B cell (primary cell): ENCODE measurements at regions not wholly inside any gene's neighbourhood (a gene's known extent, or its start where the extent isn't known, plus 50 kb on each side); places are given as distances from the start of the nearest gene placed in this dataset.

Experiments used
- ATAC-seq: fragments of 200-7000 bp; cut with Tn5 transposase; one replicate; pipeline ENCODE4 v1.10.0; 2021; ENCODE audit warnings: low read depth, mild to moderate bottlenecking, moderate number of reproducible peaks, moderate library complexity
- CTCF ChIA-PET: fragments of 350-600 bp; sonication (Branson Sonifier 250); formaldehyde crosslinking; loops from one replicate; lab custom pipeline; 2021; ENCODE audit warnings: antibody characterized with exemption, inconsistent platforms; lab: Charles Lee
- POLR2A ChIA-PET: fragments of 350-600 bp; sonication (Branson Sonifier 250); formaldehyde crosslinking; loops from one replicate; lab custom pipeline; 2021; ENCODE audit warnings: antibody characterized with exemption; lab: Charles Lee
- DNase-seq: peaks from one replicate; pipeline ENCODE4 v3.0.0; 2013
- H2AFZ ChIP-seq: 2 replicates; pipeline ENCODE4 v1.6.1; 2012; ENCODE audit warnings: mild to moderate bottlenecking, low read depth, low read length; ENCODE audit not compliant: insufficient read depth, poor library complexity, severe bottlenecking
- H3K27ac ChIP-seq, 2 donors: 1 replicate in 1 of 2; 2 replicates in 1 of 2; pipeline ENCODE4 v1.5.1; 2012 to 2013; ENCODE audit warnings: low read length in 2 of 2, mild to moderate bottlenecking in 2 of 2, moderate library complexity in 1 of 2
- H3K27me3 ChIP-seq, 4 experiments: fragments of 200-600 bp in 1 of 4; sonication (generic) in 1 of 4; replicated peaks in 1 of 4; 1 replicate in 2 of 4; 2 replicates in 2 of 4; pipeline versions ENCODE4 v1.6.1 to v1.7.0; 2013 to 2016; ENCODE audit warnings: low read length in 3 of 4, mild to moderate bottlenecking in 2 of 4, mixed read lengths in 1 of 4, moderate library complexity in 1 of 4; ENCODE audit not compliant: insufficient read depth in 4 of 4, control insufficient read depth in 3 of 4; ENCODE audit errors: control extremely low read depth in 1 of 4
- H3K36me3 ChIP-seq, 2 experiments: replicated peaks in 1 of 2; 1 replicate in 1 of 2; 2 replicates in 1 of 2; pipeline versions ENCODE4 v1.6.1 to v1.7.1; 2013; ENCODE audit warnings: low read length in 1 of 2; ENCODE audit not compliant: insufficient read depth in 2 of 2, control insufficient read depth in 1 of 2; ENCODE audit errors: control extremely low read depth in 1 of 2, extremely low read depth in 1 of 2
- H3K4me1 ChIP-seq, 2 donors: fragments of 200-600 bp in 1 of 2; sonication (generic) in 1 of 2; 1 replicate in 1 of 2; 2 replicates in 1 of 2; pipeline versions ENCODE4 v1.5.1 to v1.6.1; 2013 to 2017; ENCODE audit warnings: low read length in 2 of 2; ENCODE audit not compliant: control insufficient read depth in 2 of 2, insufficient read depth in 2 of 2
- H3K4me2 ChIP-seq: replicated peaks from 2 replicates; pipeline ENCODE3; 2012; ENCODE audit warnings: mild to moderate bottlenecking, low read depth, low read length; ENCODE audit not compliant: poor library complexity, severe bottlenecking
- H3K4me3 ChIP-seq, 5 experiments: fragments of 200-600 bp in 1 of 5; sonication (generic) in 1 of 5; 1 replicate in 3 of 5; 2 replicates in 2 of 5; pipeline versions ENCODE4 v1.5.1 to v1.7.0; 2011 to 2016; ENCODE audit warnings: low read length in 4 of 5, mild to moderate bottlenecking in 4 of 5, low read depth in 2 of 5, control low read depth in 1 of 5, moderate library complexity in 1 of 5; ENCODE audit not compliant: insufficient read depth in 1 of 5; ENCODE audit errors: control extremely low read depth in 1 of 5, extremely low read depth in 1 of 5
- H3K79me2 ChIP-seq: fragments of 200-600 bp; sonication (generic); one replicate; pipeline ENCODE4 v1.6.0; 2016; ENCODE audit warnings: low read length; ENCODE audit not compliant: control insufficient read depth, insufficient read depth
- H3K9ac ChIP-seq: fragments of 200-600 bp; sonication (generic); 2 replicates; pipeline ENCODE4 v1.6.1; 2017; ENCODE audit warnings: mild to moderate bottlenecking, low read length, moderate library complexity
- H3K9me3 ChIP-seq, 3 donors: one replicate each; pipeline versions ENCODE4 v1.6.1 to v1.7.1; 2013; ENCODE audit warnings: low read length in 2 of 3; ENCODE audit not compliant: control insufficient read depth in 2 of 3, insufficient read depth in 1 of 3; ENCODE audit errors: control extremely low read depth in 1 of 3
- H4K20me1 ChIP-seq: 2 replicates; pipeline ENCODE4 v1.6.0; 2012; ENCODE audit warnings: mild to moderate bottlenecking, low read length; ENCODE audit not compliant: insufficient read depth, control insufficient read depth, poor library complexity, severe bottlenecking
- H3K27ac Mint-ChIP-seq: one replicate; pipeline ENCODE4 v1.8.0; 2021; ENCODE audit warnings: mixed read lengths
- H3K27me3 Mint-ChIP-seq: one replicate; pipeline ENCODE4 v1.8.0; 2021; ENCODE audit warnings: mixed read lengths
- H3K4me1 Mint-ChIP-seq: one replicate; pipeline ENCODE4 v1.8.0; 2021; ENCODE audit warnings: mixed read lengths
- H3K4me3 Mint-ChIP-seq: one replicate; pipeline ENCODE4 v1.8.0; 2021; ENCODE audit warnings: mixed read lengths
- H3K9me3 Mint-ChIP-seq: one replicate; pipeline ENCODE4 v1.8.0; 2022; ENCODE audit warnings: mixed read lengths; ENCODE audit not compliant: insufficient read depth
- CTCF ChIP-seq: fragments of 200-600 bp; IDR thresholded peaks from one replicate; pipeline ENCODE4 v1.8.0; 2022; ENCODE audit warnings: antibody characterized with exemption, mild to moderate bottlenecking
- EZH2 ChIP-seq: IDR thresholded peaks from 2 replicates; pipeline ENCODE4 v1.6.1; 2012; ENCODE audit warnings: borderline replicate concordance, low read depth, mild to moderate bottlenecking, moderate library complexity, low read length; ENCODE audit not compliant: insufficient read depth, poor library complexity, severe bottlenecking
- WGBS: methylation state at CpG from one replicate; pipeline ENCODE4 v1.1.5; 2013; ENCODE audit warnings: missing lambda C conversion rate; ENCODE audit not compliant: insufficient coverage; 5-methylcytosine and 5-hydroxymethylcytosine counted together
- intact Hi-C: fragments of 100-400 bp; cut with micrococcal nuclease; formaldehyde crosslinking; loops from one replicate; pipeline ENCODE4 v1.10.0; 2022

GRCh38 chr2:186976329-186976728, 127.4 kb upstream of the ZSWIM2 start:
- H3K4me1 Mint-ChIP-seq, result no peaks in the 10 kb centered on the region
- H3K36me3 ChIP-seq, result no peaks in the 10 kb centered on the region
- no peaks in the 10 kb centered on the region for H4K20me1 ChIP-seq
- intact Hi-C loops, result no loop called here
- no peaks in the 10 kb centered on the region for H3K9me3 Mint-ChIP-seq
- no peak overlapping the region for H3K27ac ChIP-seq
- H3K4me1 ChIP-seq, result no peaks in the 10 kb centered on the region
- no peak for TF ChIP-seq CTCF
- no peak for TF ChIP-seq EZH2
- H3K9ac ChIP-seq, result no peak overlapping the region
- WGBS, result 100% methylated on average over 2 of the region's 5 CpGs
- H3K79me2 ChIP-seq, result no peaks in the 10 kb centered on the region
- H3K27me3 ChIP-seq, result no peaks in the 10 kb centered on the region
- H3K9me3 ChIP-seq, result no peaks in the 10 kb centered on the region
- H3K4me3 Mint-ChIP-seq, result no peak overlapping the region
- no peak for ATAC-seq
- no peak overlapping the region for H3K4me3 ChIP-seq
- no peak for DNase-seq
- H3K4me2 ChIP-seq, result no peak overlapping the region
- ChIA-PET CTCF (no interaction called here), POLR2A (no interaction called here)
- H3K27me3 Mint-ChIP-seq, result no peaks in the 10 kb centered on the region
- H2AFZ ChIP-seq, result no peak overlapping the region
- H3K27ac Mint-ChIP-seq, result no peak overlapping the region

GRCh38 chr2:186972281-186972970, 123.5 kb upstream of the ZSWIM2 start:
- no peaks in the 10 kb centered on the region for H3K4me1 Mint-ChIP-seq
- no peaks in the 10 kb centered on the region for H3K9me3 Mint-ChIP-seq
- 90% methylated on average over 6 of the region's 7 CpGs for WGBS
- no peaks in the 10 kb centered on the region for H3K27me3 ChIP-seq
- H3K79me2 ChIP-seq, result no peaks in the 10 kb centered on the region
- ATAC-seq (no peak), DNase-seq (no peak)
- TF ChIP-seq CTCF (no peak), EZH2 (no peak)
- no peaks in the 10 kb centered on the region for H3K27me3 Mint-ChIP-seq
- H3K9ac ChIP-seq, result no peak overlapping the region
- H3K27ac Mint-ChIP-seq, result no peak overlapping the region
- H3K36me3 ChIP-seq, result no peaks in the 10 kb centered on the region
- no peaks in the 10 kb centered on the region for H3K4me1 ChIP-seq
- CTCF ChIA-PET, result no interaction called here
- POLR2A ChIA-PET, result no interaction called here
- no peak overlapping the region for H3K27ac ChIP-seq
- no peaks in the 10 kb centered on the region for H3K9me3 ChIP-seq
- H3K4me2 ChIP-seq, result no peak overlapping the region
- no peak overlapping the region for H3K4me3 Mint-ChIP-seq
- H2AFZ ChIP-seq, result no peak overlapping the region
- no peak overlapping the region for H3K4me3 ChIP-seq
- intact Hi-C loops, result no loop called here
- no peaks in the 10 kb centered on the region for H4K20me1 ChIP-seq
